Smooth muscle cell (in vitro differentiated cells): ENCODE measurements at regions not wholly inside any gene's neighbourhood (a gene's known extent, or its start where the extent isn't known, plus 50 kb on each side); places are given as distances from the start of the nearest gene placed in this dataset.

ENCODE experiments used
- DNase-seq: peaks from one replicate; lab custom pipeline; 2025; ENCODE audit not compliant: unreplicated experiment; lab: John Stamatoyannopoulos, UW
- H2AFZ ChIP-seq: fragments of 200-600 bp; sonication (generic); 2 replicates; pipeline ENCODE4 v1.6.0; 2016; ENCODE audit warnings: antibody characterized with exemption, low read depth, mild to moderate bottlenecking
- H3F3A ChIP-seq: fragments of 200-600 bp; sonication (generic); 2 replicates; pipeline ENCODE4 v1.6.0; 2017; ENCODE audit warnings: antibody characterized with exemption, low read depth
- H3K27ac ChIP-seq: fragments of 200-600 bp; sonication (generic); 2 replicates; pipeline ENCODE4 v1.5.1; 2016; ENCODE audit warnings: low read depth, mild to moderate bottlenecking
- H3K27me3 ChIP-seq: fragments of 200-600 bp; sonication (generic); 2 replicates; pipeline ENCODE4 v1.6.1; 2016; ENCODE audit warnings: low read depth, mild to moderate bottlenecking
- H3K36me3 ChIP-seq: fragments of 200-600 bp; sonication (generic); 2 replicates; pipeline ENCODE4 v1.5.1; 2016; ENCODE audit warnings: low read depth
- H3K4me1 ChIP-seq: fragments of 200-600 bp; sonication (generic); 2 replicates; pipeline ENCODE4 v1.5.1; 2016; ENCODE audit warnings: low read depth
- H3K4me2 ChIP-seq: fragments of 200-600 bp; sonication (generic); 2 replicates; pipeline ENCODE4 v1.6.0; 2016; ENCODE audit warnings: mild to moderate bottlenecking
- H3K4me3 ChIP-seq: fragments of 200-600 bp; sonication (generic); 2 replicates; pipeline ENCODE4 v1.5.1; 2016; ENCODE audit warnings: mild to moderate bottlenecking
- H3K79me2 ChIP-seq: fragments of 200-600 bp; sonication (generic); 2 replicates; pipeline ENCODE4 v1.6.0; 2016; ENCODE audit warnings: low read depth, mild to moderate bottlenecking
- H3K9ac ChIP-seq: fragments of 200-600 bp; sonication (generic); 2 replicates; pipeline ENCODE4 v1.6.0; 2016; ENCODE audit warnings: low read depth
- H3K9me3 ChIP-seq: fragments of 200-600 bp; sonication (generic); replicated peaks from 2 replicates; pipeline ENCODE4 v1.5.1; 2016; ENCODE audit warnings: low read depth
- H4K20me1 ChIP-seq: fragments of 200-600 bp; sonication (generic); 2 replicates; pipeline ENCODE4 v1.6.0; 2016; ENCODE audit warnings: low read depth
- WGBS: methylation state at CpG from one replicate; pipeline ENCODE4 v1.1.7; 2016; ENCODE audit warnings: low lambda C conversion rate; 5-methylcytosine and 5-hydroxymethylcytosine counted together
- TF ChIP-seq, protein P1 (sequence below): fragments of 200-600 bp; sonication (generic); IDR thresholded peaks from 2 replicates; pipeline ENCODE4 v1.5.1; 2017; ENCODE audit warnings: borderline replicate concordance, mild to moderate bottlenecking, antibody characterized with exemption; ENCODE audit not compliant: insufficient read depth, poor library complexity, severe bottlenecking

DNA sequence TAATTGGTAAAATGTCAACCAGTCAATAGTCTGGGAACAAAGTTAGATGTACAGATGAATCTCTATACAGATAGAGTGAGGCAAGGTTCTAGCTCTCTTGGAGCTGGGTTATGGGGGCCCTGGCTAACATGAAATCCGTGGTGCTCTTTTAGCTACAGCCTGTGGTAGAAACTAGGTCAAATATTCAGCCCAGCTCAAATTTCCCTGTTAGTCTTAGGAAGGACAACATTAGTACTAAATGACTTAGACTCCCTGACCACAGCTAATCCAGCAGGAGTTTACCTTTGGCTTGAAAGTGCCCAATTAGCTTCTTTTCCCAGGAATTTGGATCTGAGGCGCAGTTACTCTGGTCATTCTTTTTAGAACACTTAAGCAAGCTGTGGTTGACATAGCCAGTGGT is 170.5 kb downstream of the DMRTA1 start:
- H3K4me3 ChIP-seq, result no peak overlapping the region
- H3K4me1 ChIP-seq, result peaks cover 5% of the 10 kb centered on the region
- no peaks in the 10 kb centered on the region for H3K36me3 ChIP-seq
- H3F3A ChIP-seq, result no peaks in the 10 kb centered on the region
- peaks cover 36% of the 10 kb centered on the region for H4K20me1 ChIP-seq
- no peaks in the 10 kb centered on the region for H3K27me3 ChIP-seq
- H3K9me3 ChIP-seq, result no peaks in the 10 kb centered on the region
- no peak overlapping the region for H3K27ac ChIP-seq
- no peak for DNase-seq
- TF ChIP-seq, protein P1, sequence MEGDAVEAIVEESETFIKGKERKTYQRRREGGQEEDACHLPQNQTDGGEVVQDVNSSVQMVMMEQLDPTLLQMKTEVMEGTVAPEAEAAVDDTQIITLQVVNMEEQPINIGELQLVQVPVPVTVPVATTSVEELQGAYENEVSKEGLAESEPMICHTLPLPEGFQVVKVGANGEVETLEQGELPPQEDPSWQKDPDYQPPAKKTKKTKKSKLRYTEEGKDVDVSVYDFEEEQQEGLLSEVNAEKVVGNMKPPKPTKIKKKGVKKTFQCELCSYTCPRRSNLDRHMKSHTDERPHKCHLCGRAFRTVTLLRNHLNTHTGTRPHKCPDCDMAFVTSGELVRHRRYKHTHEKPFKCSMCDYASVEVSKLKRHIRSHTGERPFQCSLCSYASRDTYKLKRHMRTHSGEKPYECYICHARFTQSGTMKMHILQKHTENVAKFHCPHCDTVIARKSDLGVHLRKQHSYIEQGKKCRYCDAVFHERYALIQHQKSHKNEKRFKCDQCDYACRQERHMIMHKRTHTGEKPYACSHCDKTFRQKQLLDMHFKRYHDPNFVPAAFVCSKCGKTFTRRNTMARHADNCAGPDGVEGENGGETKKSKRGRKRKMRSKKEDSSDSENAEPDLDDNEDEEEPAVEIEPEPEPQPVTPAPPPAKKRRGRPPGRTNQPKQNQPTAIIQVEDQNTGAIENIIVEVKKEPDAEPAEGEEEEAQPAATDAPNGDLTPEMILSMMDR, result no peak
- no peak overlapping the region for H3K4me2 ChIP-seq
- 66% methylated on average over 2 of the region's 2 CpGs for WGBS
- H2AFZ ChIP-seq, result no peak overlapping the region
- H3K79me2 ChIP-seq, result no peaks in the 10 kb centered on the region
- H3K9ac ChIP-seq, result no peak overlapping the region

DNA sequence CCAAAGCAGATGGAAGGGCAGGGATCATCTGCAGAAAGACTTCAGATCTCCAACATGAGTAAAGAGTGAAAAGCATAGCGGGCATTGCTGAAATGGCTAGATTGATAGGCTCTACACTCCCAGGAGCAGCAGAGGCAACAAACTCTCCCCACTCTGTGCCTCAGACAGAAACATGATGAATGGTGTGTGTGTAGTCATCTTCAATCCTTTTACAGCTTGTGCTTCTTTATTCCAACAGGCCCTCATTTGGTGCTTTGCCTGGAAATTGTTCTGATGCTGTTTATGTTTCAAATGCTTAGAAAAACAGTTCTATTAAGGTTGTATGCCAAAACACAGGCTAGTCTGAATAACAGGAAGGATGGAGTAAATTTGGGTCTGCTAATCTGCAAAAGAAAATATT is 176.2 kb downstream of the DMRTA1 start:
- Histone ChIP-seq H3K4me2 (no peak overlapping the region), H3K27ac (no peak overlapping the region), H3K36me3 (no peaks in the 10 kb centered on the region), H3K4me1 (peaks cover 10% of the 10 kb centered on the region), H4K20me1 (peaks cover 22% of the 10 kb centered on the region), H3K4me3 (no peak overlapping the region), H3K27me3 (no peaks in the 10 kb centered on the region), H3K9me3 (no peaks in the 10 kb centered on the region), H2AFZ (no peak overlapping the region), H3F3A (no peaks in the 10 kb centered on the region), H3K9ac (no peak overlapping the region), H3K79me2 (no peaks in the 10 kb centered on the region)
- TF ChIP-seq, protein P1, result no peak
- no peak for DNase-seq
- WGBS, result 80% methylated on average over 1 of the region's 1 CpG

DNA sequence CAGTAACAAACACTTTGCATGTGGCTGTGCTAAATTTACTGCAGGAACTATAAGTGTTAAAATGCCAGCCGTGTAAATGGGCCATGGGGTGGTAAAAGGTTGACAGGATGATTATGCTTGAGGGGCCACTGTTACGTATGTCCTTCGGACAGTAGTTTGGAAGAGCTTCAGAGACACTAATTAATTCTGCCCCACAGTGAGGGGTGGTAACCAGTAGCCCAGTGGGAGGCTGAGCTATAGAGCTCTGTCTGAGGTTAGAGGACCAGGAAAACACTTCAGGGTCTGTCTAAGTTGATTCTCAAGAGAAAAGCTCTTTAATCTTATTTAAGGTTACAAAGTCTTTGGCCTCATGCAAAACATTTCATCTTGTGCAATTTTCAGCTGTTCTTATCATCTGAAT is 176.6 kb downstream of the DMRTA1 start:
- Histone ChIP-seq H3K4me3 (no peak overlapping the region), H3K27me3 (no peaks in the 10 kb centered on the region), H3K79me2 (no peaks in the 10 kb centered on the region), H3F3A (no peaks in the 10 kb centered on the region), H3K9ac (no peak overlapping the region), H2AFZ (no peak overlapping the region), H4K20me1 (peaks cover 21% of the 10 kb centered on the region), H3K4me2 (no peak overlapping the region), H3K36me3 (no peaks in the 10 kb centered on the region), H3K27ac (no peak overlapping the region), H3K4me1 (peaks cover 10% of the 10 kb centered on the region), H3K9me3 (no peaks in the 10 kb centered on the region)
- WGBS, result 77% methylated on average over 3 of the region's 3 CpGs
- TF ChIP-seq, protein P1, result no peak
- DNase-seq, result no peak

DNA sequence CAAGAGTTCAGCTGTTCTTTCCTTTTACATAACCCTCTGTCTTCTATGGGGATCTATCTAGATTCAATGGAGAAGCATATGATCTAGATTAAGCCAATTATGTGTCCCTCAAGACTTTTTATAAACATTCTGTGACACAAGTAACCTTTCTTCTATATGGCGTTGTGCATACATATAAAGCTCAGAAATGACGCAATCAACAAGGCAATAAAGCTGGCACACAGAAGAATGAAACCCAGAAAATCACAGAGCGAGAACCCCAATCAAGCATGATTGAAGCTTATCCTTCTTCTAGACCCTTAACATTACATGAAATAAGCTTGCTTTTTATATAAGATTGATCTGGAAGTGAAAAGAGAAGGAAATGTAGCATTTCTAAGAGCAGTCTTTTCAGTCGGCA is 178.9 kb downstream of the DMRTA1 start:
- Histone ChIP-seq H2AFZ (no peak overlapping the region), H3K79me2 (no peaks in the 10 kb centered on the region), H3K4me3 (no peak overlapping the region), H3K27ac (no peak overlapping the region), H3K9me3 (no peaks in the 10 kb centered on the region), H4K20me1 (peaks cover 24% of the 10 kb centered on the region), H3K9ac (no peak overlapping the region), H3K27me3 (no peaks in the 10 kb centered on the region), H3K4me2 (no peak overlapping the region), H3F3A (no peaks in the 10 kb centered on the region), H3K4me1 (peaks cover 13% of the 10 kb centered on the region), H3K36me3 (no peaks in the 10 kb centered on the region)
- TF ChIP-seq, protein P1, result no peak
- no peak for DNase-seq
- 95% methylated on average over 4 of the region's 4 CpGs for WGBS
